H9 (cell line): ENCODE measurements at regions not wholly inside any gene's neighbourhood (a gene's known extent, or its start where the extent isn't known, plus 50 kb on each side); places are given as distances from the start of the nearest gene placed in this dataset.
"Not testable (repeated sequence)": the region's sequence is repeated elsewhere in the genome, so short reads cannot be mapped to it uniquely, and the experiment has no call there.

Experiments
- DNase-seq: peaks from one replicate; pipeline ENCODE4 v3.0.0-alpha.2; 2017
- H2AFZ ChIP-seq: one replicate; pipeline ENCODE4 v1.6.1; 2013; ENCODE audit warnings: mild to moderate bottlenecking, low read length, control low read depth, moderate library complexity
- H2AK5ac ChIP-seq: 2 replicates; pipeline ENCODE4 v1.6.1; 2013; ENCODE audit warnings: low read length, control low read depth, mixed read lengths; ENCODE audit not compliant: insufficient read length
- H2BK120ac ChIP-seq: one replicate; pipeline ENCODE4 v1.6.1; 2013; ENCODE audit warnings: low read depth, mild to moderate bottlenecking, low read length, control low read depth, inconsistent platforms; ENCODE audit not compliant: poor library complexity, severe bottlenecking
- H2BK12ac ChIP-seq: 2 replicates; pipeline ENCODE4 v1.6.1; 2013; ENCODE audit warnings: low read length, control low read depth, mixed read lengths, low read depth; ENCODE audit not compliant: insufficient read length
- H2BK15ac ChIP-seq: 2 replicates; pipeline ENCODE4 v1.6.1; 2013; ENCODE audit warnings: low read depth, low read length, control low read depth
- H2BK20ac ChIP-seq: one replicate; pipeline ENCODE4 v1.6.1; 2013; ENCODE audit warnings: low read depth, mild to moderate bottlenecking, low read length, control low read depth, inconsistent platforms; ENCODE audit not compliant: poor library complexity, severe bottlenecking
- H2BK5ac ChIP-seq: 2 replicates; pipeline ENCODE4 v1.6.1; 2013; ENCODE audit warnings: low read length, control low read depth, mixed read lengths; ENCODE audit not compliant: insufficient read length
- H3K14ac ChIP-seq: 2 replicates; pipeline ENCODE4 v1.6.1; 2013; ENCODE audit warnings: low read length, control low read depth; ENCODE audit not compliant: insufficient read depth
- H3K18ac ChIP-seq: 2 replicates; pipeline ENCODE4 v1.6.1; 2013; ENCODE audit warnings: low read depth, mild to moderate bottlenecking, mixed read lengths, low read length, control low read depth; ENCODE audit not compliant: insufficient read length
- H3K23ac ChIP-seq: 2 replicates; pipeline ENCODE4 v1.6.1; 2013; ENCODE audit warnings: low read length, control low read depth, mixed read lengths, low read depth; ENCODE audit not compliant: insufficient read length
- H3K23me2 ChIP-seq: 2 replicates; pipeline ENCODE4 v1.6.1; 2013; ENCODE audit warnings: low read depth, mild to moderate bottlenecking, mixed read lengths, low read length, control low read depth; ENCODE audit not compliant: insufficient read length, poor library complexity, severe bottlenecking
- H3K27ac ChIP-seq: 2 replicates; pipeline ENCODE4 v1.5.1; 2013; ENCODE audit warnings: low read length, control low read depth, mixed read lengths, low read depth; ENCODE audit not compliant: insufficient read length
- H3K27me3 ChIP-seq: 2 replicates; pipeline ENCODE4 v1.6.1; 2013; ENCODE audit warnings: low read length, control low read depth, inconsistent platforms; ENCODE audit not compliant: insufficient read depth
- H3K4ac ChIP-seq: 2 replicates; pipeline ENCODE4 v1.6.1; 2013; ENCODE audit warnings: low read depth, mild to moderate bottlenecking, control low read depth, inconsistent platforms, low read length, moderate library complexity
- H3K4me1 ChIP-seq: 2 replicates; pipeline ENCODE4 v1.6.1; 2013; ENCODE audit warnings: low read length, control low read depth, inconsistent platforms; ENCODE audit not compliant: insufficient read depth
- H3K4me2 ChIP-seq: 2 replicates; pipeline ENCODE4 v1.6.1; 2013; ENCODE audit warnings: low read length, control low read depth, mixed read lengths; ENCODE audit not compliant: insufficient read length, insufficient read depth
- H3K56ac ChIP-seq: 2 replicates; pipeline ENCODE4 v1.6.1; 2013; ENCODE audit warnings: low read depth, mild to moderate bottlenecking, mixed read lengths, low read length, control low read depth; ENCODE audit not compliant: insufficient read length
- H3K79me1 ChIP-seq: 2 replicates; pipeline ENCODE4 v1.6.1; 2013; ENCODE audit warnings: low read depth, mild to moderate bottlenecking, moderate library complexity, low read length, control low read depth, inconsistent platforms; ENCODE audit not compliant: insufficient read depth, poor library complexity, severe bottlenecking
- H3K79me2 ChIP-seq: 2 replicates; pipeline ENCODE4 v1.6.1; 2013; ENCODE audit warnings: low read length, control low read depth, inconsistent platforms; ENCODE audit not compliant: insufficient read depth
- H3K9ac ChIP-seq: 2 replicates; pipeline ENCODE4 v1.6.1; 2013; ENCODE audit warnings: low read length, control low read depth, mixed read lengths; ENCODE audit not compliant: insufficient read length; ENCODE audit errors: extremely low read depth
- H3K9me3 ChIP-seq: one replicate; pipeline ENCODE4 v1.6.1; 2013; ENCODE audit warnings: low read depth, low read length, inconsistent platforms; ENCODE audit not compliant: control insufficient read depth
- H3T11ph ChIP-seq: one replicate; pipeline ENCODE4 v1.6.1; 2013; ENCODE audit warnings: mild to moderate bottlenecking, low read length, control low read depth, inconsistent platforms
- H4K20me1 ChIP-seq: one replicate; pipeline ENCODE4 v1.6.1; 2013; ENCODE audit not compliant: control insufficient read depth, insufficient read length, insufficient read depth
- H4K5ac ChIP-seq: 2 replicates; pipeline ENCODE4 v1.6.1; 2013; ENCODE audit warnings: low read depth, mild to moderate bottlenecking, mixed read lengths, low read length, control low read depth; ENCODE audit not compliant: insufficient read length
- H4K8ac ChIP-seq: replicated peaks from 2 replicates; pipeline ENCODE4 v1.6.1; 2013; ENCODE audit warnings: low read length, control low read depth, mixed read lengths, low read depth; ENCODE audit not compliant: insufficient read length
- H4K91ac ChIP-seq: 2 replicates; pipeline ENCODE4 v1.6.1; 2013; ENCODE audit warnings: low read depth, mild to moderate bottlenecking, moderate library complexity, mixed read lengths, low read length, control low read depth; ENCODE audit not compliant: insufficient read length
- H3K27ac Mint-ChIP-seq, 3 experiments: 2 replicates in 2 of 3; 3 replicates in 1 of 3; pipeline ENCODE4 v1.8.0; 2020 to 2021; ENCODE audit warnings: mixed read lengths in 3 of 3, mild to moderate bottlenecking in 1 of 3, moderate library complexity in 1 of 3
- H3K27me3 Mint-ChIP-seq: 2 replicates; pipeline ENCODE4 v1.8.0; 2021; ENCODE audit warnings: low read depth, mild to moderate bottlenecking, moderate library complexity, mixed read lengths
- H3K36me3 Mint-ChIP-seq, 3 experiments: 2 replicates in 2 of 3; 3 replicates in 1 of 3; pipeline ENCODE4 v1.8.0; 2020 to 2021; ENCODE audit warnings: low read depth in 3 of 3, mixed read lengths in 3 of 3; ENCODE audit not compliant: insufficient read depth in 1 of 3
- H3K4me1 Mint-ChIP-seq, 2 experiments: 2 replicates each; pipeline ENCODE4 v1.8.0; 2020; ENCODE audit warnings: mixed read lengths in 2 of 2
- H3K4me3 Mint-ChIP-seq, 2 experiments: 2 replicates in 1 of 2; 3 replicates in 1 of 2; pipeline ENCODE4 v1.8.0; 2020 to 2021; ENCODE audit warnings: mild to moderate bottlenecking in 2 of 2, mixed read lengths in 2 of 2, moderate library complexity in 1 of 2
- H3K9me3 Mint-ChIP-seq, 2 experiments: 2 replicates in 1 of 2; 3 replicates in 1 of 2; pipeline ENCODE4 v1.8.0; 2020; ENCODE audit warnings: mild to moderate bottlenecking in 2 of 2, mixed read lengths in 2 of 2, moderate library complexity in 1 of 2
- CTCF ChIP-seq: fragments of 200-600 bp; sonication (generic); conservative IDR thresholded peaks from 3 replicates; pipeline ENCODE4 v1.8.0; 2021; ENCODE audit warnings: antibody characterized with exemption, mild to moderate bottlenecking
- WGBS: extraction: QIAGEN DNeasy Blood & Tissue Kit; methylation state at CpG from one replicate; pipeline ENCODE4 v1.1.7; 2013; ENCODE audit warnings: missing lambda C conversion rate, low lambda C conversion rate, mixed read lengths; ENCODE audit not compliant: insufficient read length; ENCODE audit errors: extremely low coverage; 5-methylcytosine and 5-hydroxymethylcytosine counted together

GRCh38 chr5:109553846-109554245 lies 135.9 kb upstream of the MAN2A1 start:
- H3K4me1 Mint-ChIP-seq = no peaks in the 10 kb centered on the region
- no peak overlapping the region for H4K91ac ChIP-seq
- H3K79me1 ChIP-seq = no peaks in the 10 kb centered on the region
- no peak overlapping the region for H2BK120ac ChIP-seq
- H3K14ac ChIP-seq = no peak overlapping the region
- no peak overlapping the region for H2AFZ ChIP-seq
- H2AK5ac ChIP-seq = no peak overlapping the region
- no peak overlapping the region for H3K27ac Mint-ChIP-seq
- H4K5ac ChIP-seq = no peak overlapping the region
- H2BK15ac ChIP-seq = no peak overlapping the region
- no peak overlapping the region for H3K4ac ChIP-seq
- H3K4me3 Mint-ChIP-seq = no peak overlapping the region
- no peaks in the 10 kb centered on the region for H3K4me1 ChIP-seq
- H3K36me3 Mint-ChIP-seq = peaks cover 5 to 15% (median 8%) of the 10 kb centered on the region in 3 experiments; a peak in 6 of 7 replicates
- no peak for TF ChIP-seq CTCF
- no peaks in the 10 kb centered on the region for H3K9me3 ChIP-seq
- no peaks in the 10 kb centered on the region for H3K27me3 Mint-ChIP-seq
- no CpG with 5 or more reads among the region's 1 CpG for WGBS
- no peak overlapping the region for H2BK20ac ChIP-seq
- H3K23ac ChIP-seq = no peak overlapping the region
- H3T11ph ChIP-seq = no peak overlapping the region
- no peak overlapping the region for H3K27ac ChIP-seq
- no peak overlapping the region for H3K18ac ChIP-seq
- no peak overlapping the region for H2BK12ac ChIP-seq
- no peak overlapping the region for H4K8ac ChIP-seq
- no peak overlapping the region for H3K4me2 ChIP-seq
- no peak overlapping the region for H2BK5ac ChIP-seq
- no peak overlapping the region for H3K9ac ChIP-seq
- H3K9me3 Mint-ChIP-seq = peaks cover 16 to 21% of the 10 kb centered on the region in 2 experiments; a peak in 4 of 5 replicates
- DNase-seq = no peak
- H3K23me2 ChIP-seq = no peaks in the 10 kb centered on the region
- no peaks in the 10 kb centered on the region for H4K20me1 ChIP-seq
- H3K27me3 ChIP-seq = no peaks in the 10 kb centered on the region
- no peaks in the 10 kb centered on the region for H3K79me2 ChIP-seq
- no peak overlapping the region for H3K56ac ChIP-seq

- H3K9me3 Mint-ChIP-seq = peaks cover 16 to 21% of the 10 kb centered on the region in 2 experiments; a peak in 4 of 5 replicates
- H2BK12ac ChIP-seq, H3K4ac ChIP-seq, H2BK5ac ChIP-seq, H3K18ac ChIP-seq, H3K27ac Mint-ChIP-seq, H3K14ac ChIP-seq, H3K4me1 ChIP-seq, H3K4me2 ChIP-seq, H2BK20ac ChIP-seq, H3K23ac ChIP-seq, H2BK120ac ChIP-seq, DNase-seq, H3K79me1 ChIP-seq, H2AK5ac ChIP-seq, H3K27me3 Mint-ChIP-seq, H4K91ac ChIP-seq, H2AFZ ChIP-seq, H4K5ac ChIP-seq, H3K9ac ChIP-seq, H3K23me2 ChIP-seq, H4K20me1 ChIP-seq, H4K8ac ChIP-seq, H3K27ac ChIP-seq, H3K4me1 Mint-ChIP-seq, H3K9me3 ChIP-seq, H2BK15ac ChIP-seq, H3T11ph ChIP-seq, H3K79me2 ChIP-seq, H3K56ac ChIP-seq, H3K27me3 ChIP-seq, H3K4me3 Mint-ChIP-seq: not testable (repeated sequence)
- peaks cover 5 to 15% (median 8%) of the 10 kb centered on the region in 3 experiments; a peak in 6 of 7 replicates for H3K36me3 Mint-ChIP-seq
- no CpG with 5 or more reads among the region's 4 CpGs for WGBS
Observed at GRCh38 chr5:109551234-109551633, 138.5 kb upstream of the MAN2A1 start.
